ENCODE measurements at regions not wholly inside any gene's neighbourhood (a gene's known extent, or its start where the extent isn't known, plus 50 kb on each side); places are given as distances from the start of the nearest gene placed in this dataset.

DNA sequence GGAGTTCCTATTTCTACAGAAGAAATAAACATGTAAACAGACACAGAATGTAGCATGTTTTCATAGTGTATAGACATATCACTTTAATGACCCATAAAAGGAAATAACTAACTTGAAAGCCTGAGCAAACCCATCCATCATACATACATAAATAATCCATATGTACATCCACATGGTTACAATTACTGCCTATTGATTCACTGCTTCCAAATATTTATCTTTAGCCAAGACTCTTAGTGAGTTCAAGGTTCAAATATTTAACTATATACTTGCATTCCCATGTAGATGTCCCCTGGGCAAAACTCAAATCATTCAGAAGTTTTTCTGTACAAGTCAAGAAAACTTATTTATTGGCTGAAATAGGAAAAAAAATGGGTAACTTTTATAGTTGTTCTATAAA is 95.4 kb downstream of the CCER1 start:
- TF ChIP-seq CTCF (conservative IDR thresholded peaks at IDR 0.05 in 1 of 2, IDR thresholded peaks at IDR 0.05 in 1 of 2; ENCODE audit: extremely low read depth in 1 of 2, insufficient read depth in 1 of 2, low read depth in 1 of 2, low read length in 2 of 2): no peak
- no peak for TF ChIP-seq EZH2 (IDR thresholded peaks at IDR 0.05; ENCODE audit: borderline replicate concordance, low read length)
